Stimulated activated naive CD8-positive, alpha-beta T cell treated with anti-CD3 and anti-CD28 coated beads, Interleukin-15, Interleukin-2, amounts not matched to agents 100 U/mL and 50 U/mL, for 24 hours (primary cell): ENCODE measurements at regions not wholly inside any gene's neighbourhood (a gene's known extent, or its start where the extent isn't known, plus 50 kb on each side); places are given as distances from the start of the nearest gene placed in this dataset.

Experiments used
- ATAC-seq: fragments of 150-1000 bp; cut with Tn5 transposase; one replicate; pipeline ENCODE4 v1.10.0; 2021
- DNase-seq: peaks from one replicate; pipeline ENCODE4 v3.0.0; 2021

DNA sequence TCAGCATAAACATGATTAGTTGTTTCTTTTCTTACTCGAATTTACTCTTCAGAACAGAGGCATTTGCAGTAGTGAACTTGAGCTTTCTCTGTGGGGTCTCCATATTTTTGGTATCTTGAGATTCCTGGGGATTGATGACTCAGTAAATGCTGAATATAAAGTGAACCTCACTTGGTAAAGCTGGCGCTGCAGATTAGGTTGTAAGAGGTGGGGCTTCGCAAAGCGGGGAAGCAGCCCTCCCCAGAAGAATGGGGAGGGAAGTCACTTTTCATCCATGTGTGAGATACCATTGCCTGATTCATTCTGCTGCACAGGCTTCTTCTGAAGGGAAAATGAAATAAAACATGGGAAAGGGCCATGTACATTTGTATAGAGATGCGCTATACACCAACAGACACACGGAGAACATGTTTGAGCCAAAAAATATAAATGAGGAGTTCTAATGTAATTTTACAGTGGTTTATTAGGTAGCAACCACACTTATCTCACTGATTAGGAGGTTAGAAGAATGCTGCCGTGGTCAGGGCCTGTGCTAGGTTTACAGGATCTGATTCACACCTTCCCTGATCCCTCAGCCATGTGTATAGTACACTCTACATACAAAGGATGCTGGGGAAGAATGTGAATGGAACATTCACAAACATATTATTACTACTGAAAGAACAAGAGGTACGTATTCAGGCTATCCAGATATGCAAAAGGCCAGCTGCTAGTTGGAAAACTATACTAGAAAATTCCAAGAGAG lies 63.5 kb downstream of the DNTTIP2 start:
- no peak for ATAC-seq
- DNase-seq: no peak

DNA sequence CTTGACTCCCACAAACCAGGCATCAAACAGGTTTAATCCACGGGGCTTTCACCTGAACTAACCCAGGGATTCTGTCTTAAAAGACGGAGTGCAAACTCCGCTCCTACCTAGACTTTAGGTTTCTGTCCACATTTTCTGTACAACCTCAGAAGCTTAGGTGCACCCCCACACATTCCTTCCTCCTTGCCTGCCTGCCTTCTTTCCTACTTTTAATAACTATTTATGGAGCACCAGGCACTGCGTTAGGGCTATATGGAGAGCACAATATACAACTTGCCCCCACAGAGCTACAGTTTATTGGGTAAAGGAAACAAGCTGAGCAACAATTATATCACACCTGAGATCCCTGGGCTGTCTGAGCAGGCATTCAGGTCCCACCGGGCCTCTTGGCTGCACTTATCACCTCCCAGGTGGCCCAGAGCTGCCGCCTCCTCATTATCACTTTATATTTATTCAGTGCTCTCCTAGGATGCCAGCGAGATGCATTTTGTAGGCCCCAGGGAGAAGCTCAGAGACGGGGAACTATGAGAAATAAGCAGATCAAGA lies 64.1 kb downstream of the DNTTIP2 start:
- ATAC-seq: no peak
- DNase-seq: no peak

DNA sequence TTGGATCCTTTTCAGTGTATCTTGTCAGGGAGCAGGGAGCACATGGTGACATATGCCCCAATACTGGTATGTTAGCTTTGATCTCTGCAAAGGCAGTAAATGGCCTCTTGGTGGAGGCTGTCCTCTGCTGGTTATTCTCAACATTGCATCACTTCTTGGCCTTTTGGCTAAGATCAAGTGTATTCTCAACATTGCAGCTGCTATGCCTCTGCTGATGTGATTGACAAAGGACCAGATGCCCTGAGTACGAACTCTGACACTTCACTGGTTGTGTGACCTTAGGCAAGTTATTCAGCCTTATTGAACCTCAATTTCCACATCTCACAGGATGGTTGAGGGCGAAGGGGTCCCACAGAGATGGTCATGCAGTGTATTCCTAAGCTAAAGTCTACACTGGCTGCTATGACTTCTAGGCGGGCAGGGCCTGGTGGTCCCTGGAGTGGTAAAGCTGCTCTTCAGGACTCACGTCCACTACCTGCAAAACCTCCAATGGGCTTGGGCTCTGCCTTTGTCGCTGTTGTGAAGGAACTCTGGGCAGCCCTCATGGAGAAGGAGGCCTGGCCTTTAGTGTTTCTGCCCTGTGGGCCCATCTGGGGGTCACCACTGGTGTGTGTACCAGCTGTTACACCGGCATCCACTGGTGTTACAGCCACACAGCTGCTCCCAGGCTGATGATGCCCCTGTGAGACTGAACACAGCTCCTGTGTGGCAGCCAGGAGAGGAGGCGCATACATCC lies 64.8 kb downstream of the DNTTIP2 start:
- ATAC-seq (peak; percentile 75), DNase-seq (peak; percentile 42)

DNA sequence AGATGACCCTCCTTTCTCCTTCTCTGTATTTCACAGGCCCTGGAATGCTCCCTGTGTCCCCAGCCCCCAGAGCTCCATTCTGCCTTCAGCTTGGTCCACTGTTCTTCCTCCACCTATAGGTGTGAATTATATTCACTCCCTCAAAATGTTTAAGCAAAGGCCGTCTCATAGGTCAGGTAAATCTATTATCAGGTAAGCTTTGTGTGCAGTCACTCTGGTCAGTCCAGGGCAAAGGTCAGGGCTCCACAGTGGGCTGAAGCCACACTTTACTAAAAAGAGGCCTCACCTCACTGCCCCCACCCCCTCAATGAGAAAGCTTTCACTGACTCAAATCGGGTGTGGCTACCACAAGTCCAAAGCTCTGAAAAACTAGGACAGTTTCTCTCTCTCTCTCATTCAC lies 65.9 kb downstream of the DNTTIP2 start:
- ATAC-seq (no peak), DNase-seq (no peak)

DNA sequence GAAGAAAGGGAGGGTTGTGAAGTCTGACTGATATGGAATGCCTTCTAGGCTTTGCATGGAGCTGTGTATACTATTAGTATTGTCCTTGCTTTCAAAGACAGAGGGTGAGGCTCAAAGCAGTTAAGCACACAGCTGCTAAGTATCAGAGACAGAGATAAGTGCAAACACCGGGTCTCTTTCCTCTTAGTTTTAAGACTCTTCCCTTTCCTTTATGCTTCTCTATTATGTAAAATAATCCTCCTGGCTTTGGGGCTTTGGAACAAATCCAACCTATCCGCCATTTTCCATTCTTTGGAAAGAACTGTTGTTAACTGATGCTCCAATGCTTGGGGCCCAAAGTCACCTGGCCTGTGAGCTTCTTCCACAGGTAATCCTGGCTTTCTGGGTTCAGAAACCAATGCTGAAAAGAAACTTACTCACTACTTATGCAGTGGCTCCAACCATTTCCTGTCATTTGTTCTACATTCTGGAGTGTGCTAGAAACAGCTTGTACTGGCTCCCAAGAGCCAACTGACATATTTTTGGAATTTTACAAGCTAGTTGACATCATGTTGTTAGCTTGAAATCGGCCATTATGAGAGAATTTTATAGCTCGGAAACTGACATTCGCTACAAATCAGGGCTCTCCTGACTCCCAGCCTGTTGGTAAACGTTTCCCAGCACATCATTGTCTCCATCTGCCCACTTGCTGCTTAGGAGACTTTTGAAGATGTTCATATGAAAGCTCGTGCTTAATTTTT lies 67.5 kb downstream of the DNTTIP2 start:
- no peak for ATAC-seq
- DNase-seq: no peak

DNA sequence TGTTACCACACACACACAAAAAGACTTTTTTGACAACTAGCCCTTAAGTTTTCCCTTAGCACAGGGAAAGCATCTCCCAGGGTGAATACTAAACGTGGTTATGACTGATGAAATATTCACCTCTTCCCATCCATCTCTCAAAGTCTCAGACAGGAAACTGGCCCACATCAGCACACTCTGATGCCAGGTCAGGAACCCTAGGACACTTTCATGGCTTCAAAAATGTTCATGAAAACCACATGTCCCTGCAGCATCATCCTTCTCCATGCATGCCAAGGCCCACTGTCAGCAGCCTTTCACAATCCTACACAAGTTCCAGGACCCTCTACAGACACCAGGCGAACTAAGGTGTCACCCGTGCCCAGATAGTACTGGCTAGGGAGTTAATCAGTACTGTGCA lies 68.7 kb downstream of the DNTTIP2 start:
- no peak for ATAC-seq
- no peak for DNase-seq

DNA sequence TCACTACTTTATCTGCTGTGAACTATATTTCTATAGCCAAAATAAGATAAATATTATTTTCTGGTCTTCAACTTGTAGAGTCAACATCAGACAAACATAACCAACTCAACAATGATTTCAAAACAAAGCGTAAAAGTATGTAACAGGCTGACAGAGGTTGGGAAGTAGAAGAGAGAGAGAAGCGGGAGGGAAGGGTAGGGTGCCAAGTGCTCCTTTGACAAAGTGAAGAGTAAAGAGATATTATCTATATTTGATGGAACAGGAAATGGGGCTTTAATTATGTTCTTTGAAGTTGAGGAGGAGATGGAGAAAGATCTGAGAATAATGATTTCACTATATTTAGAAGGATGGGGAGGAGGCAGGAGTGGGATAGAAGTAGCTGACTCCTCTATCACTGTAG lies 70.1 kb downstream of the DNTTIP2 start:
- DNase-seq (no peak), ATAC-seq (no peak)

DNA sequence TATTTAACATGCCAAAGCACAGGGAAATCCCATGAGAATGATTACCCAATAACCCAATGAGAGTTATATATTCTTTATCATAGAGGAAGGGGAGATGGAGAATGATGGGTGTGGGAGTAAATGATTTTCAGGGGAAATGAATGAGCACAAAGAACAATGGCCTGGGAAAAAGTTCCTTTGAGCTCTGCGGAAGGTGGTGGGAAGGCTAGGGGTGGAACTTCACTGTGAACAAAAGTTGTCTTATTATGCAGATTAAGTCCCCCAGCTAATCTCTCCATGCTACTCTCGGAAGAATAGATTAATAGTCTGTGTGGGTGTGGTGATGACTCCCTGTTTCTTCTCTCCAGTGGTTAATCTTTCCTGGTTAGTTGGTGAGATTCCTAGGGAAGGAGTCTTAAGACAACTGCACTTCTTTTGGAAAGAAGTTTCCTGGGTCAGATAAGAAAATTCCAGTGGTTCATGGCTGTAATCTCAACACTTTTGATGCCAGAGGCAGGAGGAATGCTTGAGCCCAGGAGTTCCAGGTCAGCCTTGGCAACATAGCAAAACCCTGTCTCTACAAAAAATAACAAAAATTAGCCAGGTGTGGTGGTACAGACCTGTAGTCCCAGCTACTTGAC lies 71.6 kb downstream of the DNTTIP2 start:
- DNase-seq (no peak), ATAC-seq (no peak)

DNA sequence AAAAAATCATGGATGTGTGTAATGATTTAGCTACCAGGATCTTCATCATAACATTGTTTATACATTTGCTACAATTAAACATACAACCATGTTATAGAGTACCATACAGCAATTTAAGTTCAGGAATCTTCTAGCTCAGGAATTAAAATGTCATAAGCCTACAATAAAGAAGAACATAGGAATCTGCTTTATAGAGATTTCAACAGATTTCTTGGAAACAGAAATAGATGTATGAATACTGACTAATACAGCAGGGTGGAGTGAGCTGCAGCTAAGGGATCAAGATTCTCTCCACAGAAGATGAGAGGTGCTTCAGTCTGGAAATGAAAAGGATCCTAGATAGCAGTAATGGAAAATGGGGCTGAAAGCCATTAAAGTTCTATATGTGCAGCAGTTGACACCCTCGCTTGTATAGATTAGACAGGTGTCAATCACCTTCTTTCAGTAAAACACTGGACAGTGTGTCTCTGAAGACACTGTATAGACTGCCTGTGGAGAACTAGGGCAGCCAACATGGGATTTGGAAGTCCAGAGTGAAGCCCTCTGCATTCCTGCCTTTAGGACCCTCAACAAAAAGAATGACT lies 73.9 kb downstream of the DNTTIP2 start:
- ATAC-seq (no peak), DNase-seq (no peak)

DNA sequence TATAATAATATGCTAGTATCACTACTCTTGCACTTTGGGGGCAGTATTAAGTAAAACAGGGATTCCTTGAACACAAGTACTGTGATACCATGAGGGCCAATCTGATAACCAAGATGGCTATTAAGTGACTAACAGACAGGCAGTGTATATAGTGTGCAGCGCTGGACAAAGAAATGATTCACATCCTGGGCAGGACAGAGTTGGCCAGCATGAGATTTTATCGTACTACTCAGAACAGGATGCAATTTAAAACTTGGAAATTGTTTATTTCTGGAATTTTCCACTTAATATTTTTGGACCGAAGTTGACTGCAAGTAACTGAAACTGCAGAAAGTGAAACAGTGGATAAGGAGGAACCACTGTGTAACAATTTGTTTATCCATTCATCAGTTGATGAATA lies 74.6 kb downstream of the DNTTIP2 start:
- DNase-seq (no peak), ATAC-seq (no peak)

DNA sequence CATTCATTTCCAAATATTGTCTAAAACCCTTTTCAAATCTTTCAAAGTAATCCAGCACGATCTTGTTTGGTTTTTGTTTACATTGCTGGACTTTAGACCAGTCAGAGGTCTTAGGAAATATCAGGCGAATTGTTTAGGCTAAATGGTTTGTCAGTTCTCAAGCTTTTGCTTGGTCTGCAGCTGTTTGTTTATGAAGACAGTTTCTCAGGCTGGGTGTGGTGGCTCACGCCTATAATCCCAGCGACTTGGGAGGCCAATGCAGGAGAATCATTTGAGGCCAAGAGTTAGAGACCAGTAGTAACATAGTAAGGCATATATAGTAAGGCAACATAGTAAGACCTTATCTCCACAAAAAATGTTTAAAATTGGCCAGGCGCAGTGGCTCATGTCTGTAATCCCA lies 77.5 kb downstream of the DNTTIP2 start:
- DNase-seq: no peak
- no peak for ATAC-seq

DNA sequence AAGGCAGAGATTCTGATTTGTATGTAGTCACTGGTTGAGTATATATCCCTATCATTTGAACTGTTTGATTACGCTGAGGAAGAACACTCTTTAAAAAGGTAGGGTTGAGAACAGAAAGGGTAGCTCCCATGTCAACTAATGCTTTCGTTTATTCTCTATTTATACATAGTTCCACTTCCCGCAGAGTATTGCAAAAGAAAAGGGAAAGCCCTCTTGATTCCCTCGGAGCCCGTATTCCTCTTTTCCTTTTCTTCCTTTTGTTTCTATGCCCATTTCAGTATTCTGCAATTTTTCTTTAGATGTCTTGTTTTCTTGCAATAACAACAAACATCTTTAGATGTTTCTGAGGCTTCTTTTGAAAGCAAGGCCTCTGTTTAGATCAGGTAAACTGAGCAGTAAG lies 78.2 kb downstream of the DNTTIP2 start:
- no peak for ATAC-seq
- no peak for DNase-seq

DNA sequence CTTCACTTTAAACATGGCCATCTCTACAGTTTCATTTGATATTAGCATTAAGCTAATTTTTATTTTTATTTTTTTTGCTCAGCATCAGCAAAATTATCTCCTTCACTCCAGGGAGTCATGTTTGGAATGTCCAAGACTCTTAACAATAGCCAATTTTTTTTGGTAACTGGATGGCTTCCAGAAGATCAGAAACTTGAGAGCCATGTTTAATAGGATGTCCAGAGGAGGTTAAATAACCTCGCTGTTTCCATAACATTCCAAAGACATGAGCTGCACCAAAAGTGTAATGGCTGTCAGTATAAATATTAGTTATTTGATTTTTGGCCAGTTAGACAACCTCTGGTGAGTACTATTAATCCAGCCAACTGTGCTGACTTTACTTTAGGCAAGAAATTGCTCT lies 80.7 kb downstream of the DNTTIP2 start:
- ATAC-seq (no peak), DNase-seq (no peak)

DNA sequence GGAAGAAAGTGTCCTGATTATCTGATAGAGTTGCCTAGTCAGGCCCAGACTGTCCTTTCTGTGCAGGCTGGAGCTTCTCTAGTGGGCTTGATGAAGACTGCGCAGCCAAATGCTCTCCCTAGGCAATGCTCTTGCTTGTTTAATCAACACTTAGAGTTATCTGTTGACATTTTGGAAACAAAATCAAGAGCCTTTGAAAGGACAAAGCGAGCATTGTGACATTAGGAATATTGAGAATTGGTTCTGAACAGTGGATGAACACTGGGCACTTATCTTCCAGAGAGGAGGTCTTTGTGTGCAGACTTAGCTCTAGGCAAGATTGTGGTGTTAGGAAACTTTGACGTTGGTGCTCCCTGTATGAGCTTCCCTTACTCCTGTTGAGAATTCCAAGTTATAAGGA lies 94.5 kb downstream of the DNTTIP2 start:
- ATAC-seq: no peak
- DNase-seq: no peak

DNA sequence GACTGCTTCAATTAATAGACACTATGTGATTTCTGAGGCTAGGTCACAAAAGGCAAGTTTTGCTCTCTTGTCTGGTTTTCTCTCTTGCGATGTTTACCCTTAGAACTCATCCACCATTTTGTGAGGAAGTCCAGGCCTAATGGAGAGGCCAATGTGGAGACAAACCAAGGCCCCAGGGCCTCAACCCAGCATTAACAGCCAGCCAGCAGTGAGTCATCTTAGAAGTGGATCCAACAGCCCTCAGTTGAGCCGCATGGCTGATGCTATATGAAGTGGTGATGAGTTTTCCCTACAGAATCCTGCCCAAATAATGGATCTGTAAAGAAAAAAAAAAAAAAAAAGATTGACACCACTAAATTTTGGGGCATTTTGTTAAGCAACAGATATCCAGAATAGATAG lies 95.1 kb downstream of the DNTTIP2 start:
- no peak for ATAC-seq
- DNase-seq: no peak

DNA sequence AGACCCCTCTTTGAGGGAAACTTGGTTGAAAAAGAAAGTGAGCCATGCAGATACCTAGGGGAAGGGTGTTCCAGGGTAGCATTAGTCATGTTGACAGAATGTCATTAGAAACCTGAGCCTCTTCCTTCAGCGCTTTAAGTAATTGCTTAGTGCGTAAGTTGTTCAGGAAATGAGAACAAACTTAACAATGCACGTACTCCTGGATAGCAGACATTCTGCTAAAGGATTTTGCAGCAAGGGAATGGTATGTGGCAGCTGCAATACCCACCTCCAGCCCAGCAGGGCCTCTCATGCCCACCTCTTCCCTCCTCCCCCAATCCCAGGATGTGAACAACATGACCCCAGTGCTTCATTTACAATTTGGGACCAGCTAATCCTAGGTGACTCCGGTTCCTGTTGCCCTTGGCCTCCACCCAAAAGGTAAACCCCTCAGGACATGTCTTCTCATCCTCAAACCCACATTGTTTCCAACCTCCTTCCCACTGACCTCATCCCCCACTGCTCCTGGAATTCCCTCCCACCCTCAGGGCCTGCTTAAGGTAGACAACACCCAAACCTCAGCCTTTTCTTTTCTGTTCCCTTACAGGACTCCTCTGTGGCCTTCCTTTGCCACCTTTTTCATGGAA lies 98.0 kb upstream of the BCAR3 start:
- ATAC-seq (no peak), DNase-seq (no peak)

DNA sequence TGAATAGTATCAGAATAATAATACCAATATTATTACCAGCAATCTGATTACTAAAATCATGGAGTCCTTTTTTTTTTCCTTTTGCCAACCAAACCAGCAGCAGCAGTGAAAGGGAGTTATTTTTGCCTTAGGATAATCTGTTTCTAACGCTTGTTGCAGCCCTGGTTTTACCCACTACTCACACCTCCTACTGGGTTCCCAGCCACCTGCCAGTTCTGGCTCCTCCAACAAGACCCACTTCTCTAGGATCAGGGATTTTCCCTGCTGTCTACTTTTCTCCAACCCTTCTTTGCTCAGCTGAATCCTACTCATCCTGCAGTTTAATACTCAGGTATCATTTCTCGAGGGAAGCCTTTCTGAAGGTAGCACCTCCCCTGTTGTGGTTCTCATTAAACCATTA lies 96.8 kb upstream of the BCAR3 start:
- DNase-seq: no peak
- no peak for ATAC-seq

DNA sequence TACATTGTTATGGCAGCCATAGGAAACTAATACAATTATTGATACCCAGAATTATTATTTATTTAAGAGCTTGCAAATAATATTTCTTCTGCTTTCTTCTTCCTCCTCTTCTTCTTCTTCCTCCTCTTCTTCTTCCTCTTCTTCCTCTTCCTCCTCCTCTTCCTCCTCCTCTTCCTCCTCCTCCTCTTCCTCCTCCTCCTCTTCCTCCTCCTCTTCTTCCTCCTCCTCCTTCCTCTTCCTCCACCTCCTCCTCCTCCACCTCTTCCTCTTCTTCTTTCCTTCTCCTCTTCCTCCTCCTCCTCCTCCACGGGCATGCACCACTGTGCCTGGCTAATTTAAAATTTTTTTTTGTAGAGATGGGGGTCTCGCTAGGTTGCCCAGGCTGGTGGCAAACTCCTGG lies 95.6 kb upstream of the BCAR3 start:
- no peak for ATAC-seq
- DNase-seq: no peak

DNA sequence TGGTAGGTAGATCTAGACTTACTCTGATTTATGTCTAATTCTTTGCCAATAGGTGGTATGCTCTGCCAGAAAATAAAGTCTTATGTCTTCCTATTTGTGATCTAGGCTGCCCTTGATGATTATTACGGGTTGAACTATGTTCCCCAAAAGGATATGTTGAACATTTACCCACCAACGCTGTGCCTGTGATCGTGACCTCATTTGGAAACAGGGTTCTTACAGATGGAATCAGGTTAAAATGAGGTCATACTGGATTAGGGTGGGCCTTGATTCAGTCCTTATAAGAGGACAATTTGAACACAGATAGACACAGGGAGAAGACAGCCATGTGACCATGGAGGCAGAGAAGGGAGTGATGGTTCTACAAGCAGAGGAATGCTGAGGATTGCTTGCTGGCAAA lies 95.1 kb upstream of the BCAR3 start:
- DNase-seq (no peak), ATAC-seq (no peak)

DNA sequence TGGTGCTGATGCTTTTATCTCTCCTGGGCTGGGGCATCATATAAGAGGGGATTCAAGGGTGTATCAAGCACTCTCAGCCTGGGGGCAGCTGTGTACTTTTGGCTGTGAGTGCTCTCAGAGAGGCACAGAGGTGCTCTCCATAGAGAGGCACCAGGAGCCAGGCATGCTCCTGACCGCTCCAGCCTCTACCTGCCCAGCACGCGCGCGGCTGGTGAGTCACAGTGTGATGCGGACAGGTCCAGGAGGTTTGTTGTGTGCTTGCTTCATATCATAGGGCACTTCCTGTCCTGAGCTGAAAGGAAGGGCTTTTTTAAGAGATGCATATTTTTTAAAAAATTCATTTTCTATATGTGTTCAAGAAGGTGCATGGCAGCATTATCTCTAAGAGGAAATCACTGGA lies 93.6 kb upstream of the BCAR3 start:
- no peak for DNase-seq
- no peak for ATAC-seq

DNA sequence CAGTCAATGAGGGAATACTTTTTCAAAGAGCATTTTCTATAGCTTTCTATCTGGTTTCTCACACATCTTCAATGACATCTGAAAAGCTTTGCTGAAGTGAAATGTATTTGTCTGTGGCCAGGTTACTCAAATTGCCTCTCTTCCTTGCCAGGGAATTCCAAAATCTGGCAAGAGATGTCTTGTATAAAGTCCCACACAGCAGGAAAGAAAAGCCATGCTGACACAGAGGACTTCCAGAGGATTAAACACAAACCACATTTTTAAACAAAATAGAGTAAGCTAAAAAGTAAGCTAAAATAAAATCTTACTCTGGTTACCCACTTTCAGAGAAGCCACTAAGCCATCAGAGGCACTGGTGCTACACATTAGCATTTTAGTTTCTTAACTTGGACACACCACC lies 93.1 kb upstream of the BCAR3 start:
- no peak for ATAC-seq
- no peak for DNase-seq
